ENCODE measurements at regions not wholly inside any gene's neighbourhood (a gene's known extent, or its start where the extent isn't known, plus 50 kb on each side); places are given as distances from the start of the nearest gene placed in this dataset.

DNA sequence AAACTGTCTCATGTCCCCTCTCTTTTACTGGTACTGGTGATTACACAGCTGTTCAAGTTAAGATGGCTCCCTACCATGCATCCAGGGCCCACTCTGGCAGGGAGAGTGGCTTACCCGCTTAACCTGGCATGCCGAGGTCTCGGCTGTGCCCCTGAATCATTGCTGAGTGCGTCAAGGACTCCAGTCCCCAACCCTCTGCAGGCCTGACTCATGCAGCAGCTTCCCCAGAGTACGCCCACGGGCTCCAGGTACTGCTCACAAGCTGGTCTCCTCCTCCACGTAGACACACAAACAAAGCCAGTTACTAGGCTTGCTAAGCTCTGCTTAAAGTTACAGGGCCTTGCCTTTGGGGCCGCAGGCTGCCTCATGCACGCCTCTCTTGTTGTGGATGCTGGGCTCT is 447.4 kb downstream of the COG6 start:
- TF ChIP-seq, protein P1, sequence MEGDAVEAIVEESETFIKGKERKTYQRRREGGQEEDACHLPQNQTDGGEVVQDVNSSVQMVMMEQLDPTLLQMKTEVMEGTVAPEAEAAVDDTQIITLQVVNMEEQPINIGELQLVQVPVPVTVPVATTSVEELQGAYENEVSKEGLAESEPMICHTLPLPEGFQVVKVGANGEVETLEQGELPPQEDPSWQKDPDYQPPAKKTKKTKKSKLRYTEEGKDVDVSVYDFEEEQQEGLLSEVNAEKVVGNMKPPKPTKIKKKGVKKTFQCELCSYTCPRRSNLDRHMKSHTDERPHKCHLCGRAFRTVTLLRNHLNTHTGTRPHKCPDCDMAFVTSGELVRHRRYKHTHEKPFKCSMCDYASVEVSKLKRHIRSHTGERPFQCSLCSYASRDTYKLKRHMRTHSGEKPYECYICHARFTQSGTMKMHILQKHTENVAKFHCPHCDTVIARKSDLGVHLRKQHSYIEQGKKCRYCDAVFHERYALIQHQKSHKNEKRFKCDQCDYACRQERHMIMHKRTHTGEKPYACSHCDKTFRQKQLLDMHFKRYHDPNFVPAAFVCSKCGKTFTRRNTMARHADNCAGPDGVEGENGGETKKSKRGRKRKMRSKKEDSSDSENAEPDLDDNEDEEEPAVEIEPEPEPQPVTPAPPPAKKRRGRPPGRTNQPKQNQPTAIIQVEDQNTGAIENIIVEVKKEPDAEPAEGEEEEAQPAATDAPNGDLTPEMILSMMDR (IDR thresholded peaks at IDR 0.05) = no peak

- TF ChIP-seq, protein P1 (IDR thresholded peaks at IDR 0.05) = no peak
These were observed 448.4 kb downstream of the COG6 start for GRCh38 chr13:40103864-40104263.

GRCh38 chr13:40105231-40105630 is 449.8 kb downstream of the COG6 start:
- TF ChIP-seq, protein P1 (IDR thresholded peaks at IDR 0.05) = no peak

DNA sequence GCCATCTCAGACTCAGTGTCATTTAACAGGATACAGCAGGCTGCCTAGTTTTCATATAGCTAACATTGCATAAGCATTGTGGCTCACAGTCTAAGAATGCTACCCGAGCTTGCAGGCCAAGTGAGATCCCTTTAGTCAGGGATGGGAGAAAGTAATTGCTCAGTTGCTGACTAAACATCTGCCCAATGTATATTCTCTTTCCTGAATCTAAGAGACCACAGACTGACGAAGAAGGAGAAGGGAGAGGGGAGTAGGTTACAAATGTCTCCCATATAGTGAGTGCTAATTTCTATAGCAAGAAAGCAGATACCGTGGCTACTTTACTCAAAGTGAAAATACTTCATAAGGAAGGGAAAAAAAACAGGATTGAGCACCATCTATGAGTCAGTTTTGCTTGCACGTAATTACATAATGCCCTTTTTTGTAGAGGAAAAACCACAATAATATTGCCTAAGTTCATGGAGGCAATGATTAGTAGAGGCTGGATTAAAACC is 453.9 kb downstream of the COG6 start:
- TF ChIP-seq, protein P1 (IDR thresholded peaks at IDR 0.05) = no peak

DNA sequence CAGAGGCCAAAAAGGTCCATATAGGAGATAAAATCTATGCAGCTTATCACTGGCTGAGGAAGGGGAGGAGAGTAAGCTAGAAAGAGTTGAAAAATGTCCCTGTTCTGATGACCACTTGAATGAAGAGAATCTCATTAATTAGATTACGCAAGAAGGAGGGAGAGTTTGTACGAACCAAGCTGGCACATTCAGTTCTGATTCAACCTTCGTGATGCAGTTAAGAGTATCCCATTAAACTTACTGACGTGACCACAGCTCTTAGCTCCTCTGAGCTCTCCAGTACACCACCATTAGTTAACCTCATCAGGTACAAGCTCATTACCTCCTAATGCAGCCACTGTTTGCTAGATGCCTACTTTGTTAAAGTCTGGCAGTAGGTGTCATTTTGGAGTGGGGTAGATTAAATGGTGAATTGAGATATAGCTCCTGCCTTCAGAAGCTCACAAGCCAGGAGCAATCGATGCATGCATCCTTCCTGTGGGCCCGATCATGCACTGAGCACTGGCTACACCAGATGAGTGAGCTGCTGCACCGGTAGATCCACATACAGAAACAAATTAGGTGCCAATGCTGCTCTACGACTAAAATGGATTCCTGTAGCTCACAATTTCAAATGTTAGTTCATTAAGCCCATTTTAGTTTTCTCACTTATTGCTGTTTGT is 458.3 kb downstream of the COG6 start:
- TF ChIP-seq, protein P1 (IDR thresholded peaks at IDR 0.05) = no peak

- TF ChIP-seq, protein P1 (IDR thresholded peaks at IDR 0.05) = no peak
These were observed 458.9 kb downstream of the COG6 start for GRCh38 chr13:40114305-40114896.

GRCh38 chr13:40115426-40115825 is 460.0 kb downstream of the COG6 start:
- TF ChIP-seq, protein P1 (IDR thresholded peaks at IDR 0.05) = no peak
